ENCODE measurements at regions not wholly inside any gene's neighbourhood (a gene's known extent, or its start where the extent isn't known, plus 50 kb on each side); places are given as distances from the start of the nearest gene placed in this dataset.
"Not testable (repeated sequence)": the region's sequence is repeated elsewhere in the genome, so short reads cannot be mapped to it uniquely, and the experiment has no call there.

DNA sequence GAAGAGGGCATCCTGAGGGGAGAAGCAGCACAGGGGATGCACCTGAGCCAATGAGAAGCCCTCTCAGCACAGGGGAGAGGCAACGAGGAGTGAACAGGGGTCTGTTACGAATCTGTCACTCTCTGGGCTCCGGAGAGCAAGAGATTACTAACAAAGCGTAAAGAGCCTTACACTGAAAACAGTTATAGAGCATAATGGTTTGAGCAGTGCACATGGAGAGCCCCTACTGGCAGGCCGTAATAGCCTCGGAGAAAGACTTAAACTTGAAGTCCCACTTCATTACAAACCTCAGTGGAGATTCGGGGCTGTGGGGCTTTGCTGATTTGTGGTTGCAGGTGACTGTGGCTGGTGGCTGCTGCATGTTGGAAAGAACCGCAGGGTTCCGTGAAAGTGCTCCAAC, 271.5 kb upstream of the TMC3 start:
- 78 to 80% methylated on average over 6 to 7 of the region's 9 CpGs for WGBS, 2 donors
- DNase-seq: no peak
- Histone ChIP-seq H3K9me3 (no peaks in the 10 kb centered on the region), H3K27me3 (no peaks in the 10 kb centered on the region), H3K4me3 (no peak overlapping the region), H3K27ac (no peak overlapping the region), H3K36me3 (no peaks in the 10 kb centered on the region), H3K4me1 (no peaks in the 10 kb centered on the region)
- no peak for TF ChIP-seq POLR2A (IDR thresholded peaks at IDR 0.05)
- TF ChIP-seq, protein P1, sequence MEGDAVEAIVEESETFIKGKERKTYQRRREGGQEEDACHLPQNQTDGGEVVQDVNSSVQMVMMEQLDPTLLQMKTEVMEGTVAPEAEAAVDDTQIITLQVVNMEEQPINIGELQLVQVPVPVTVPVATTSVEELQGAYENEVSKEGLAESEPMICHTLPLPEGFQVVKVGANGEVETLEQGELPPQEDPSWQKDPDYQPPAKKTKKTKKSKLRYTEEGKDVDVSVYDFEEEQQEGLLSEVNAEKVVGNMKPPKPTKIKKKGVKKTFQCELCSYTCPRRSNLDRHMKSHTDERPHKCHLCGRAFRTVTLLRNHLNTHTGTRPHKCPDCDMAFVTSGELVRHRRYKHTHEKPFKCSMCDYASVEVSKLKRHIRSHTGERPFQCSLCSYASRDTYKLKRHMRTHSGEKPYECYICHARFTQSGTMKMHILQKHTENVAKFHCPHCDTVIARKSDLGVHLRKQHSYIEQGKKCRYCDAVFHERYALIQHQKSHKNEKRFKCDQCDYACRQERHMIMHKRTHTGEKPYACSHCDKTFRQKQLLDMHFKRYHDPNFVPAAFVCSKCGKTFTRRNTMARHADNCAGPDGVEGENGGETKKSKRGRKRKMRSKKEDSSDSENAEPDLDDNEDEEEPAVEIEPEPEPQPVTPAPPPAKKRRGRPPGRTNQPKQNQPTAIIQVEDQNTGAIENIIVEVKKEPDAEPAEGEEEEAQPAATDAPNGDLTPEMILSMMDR (IDR thresholded peaks at IDR 0.05): no peak
- intact Hi-C loops (cut with DNase I): no loop called here

DNA sequence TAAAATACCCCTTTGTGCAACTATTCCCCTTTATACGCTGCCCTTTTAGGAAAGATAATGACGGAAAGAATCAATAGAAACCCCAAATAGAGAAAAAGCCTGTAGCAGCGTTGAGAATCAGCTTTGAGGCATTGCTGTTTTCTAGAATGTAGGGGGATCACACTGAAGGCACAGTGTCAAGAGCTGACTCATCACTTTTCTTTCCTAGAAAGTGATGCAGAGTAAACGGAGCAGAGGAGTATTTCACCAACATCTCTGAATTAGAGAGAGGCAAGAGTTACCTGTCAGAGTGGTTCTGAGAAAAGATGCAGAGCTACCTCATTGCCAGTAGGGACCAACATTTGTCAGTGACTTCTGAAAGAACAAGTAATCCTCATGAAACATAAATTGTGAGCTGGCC, 269.8 kb upstream of the TMC3 start:
- H3K27ac ChIP-seq: no peak overlapping the region
- no peak for DNase-seq
- 69 to 79% methylated on average over 4 of the region's 4 CpGs for WGBS, 2 donors
- no peak for TF ChIP-seq POLR2A (IDR thresholded peaks at IDR 0.05)
- TF ChIP-seq, protein P1 (IDR thresholded peaks at IDR 0.05): no peak
- no peak overlapping the region for H3K4me3 ChIP-seq
- H3K9me3 ChIP-seq: no peaks in the 10 kb centered on the region
- H3K36me3 ChIP-seq: no peaks in the 10 kb centered on the region
- H3K4me1 ChIP-seq: no peaks in the 10 kb centered on the region
- H3K27me3 ChIP-seq: no peaks in the 10 kb centered on the region
- intact Hi-C loops (cut with DNase I): no loop called here

DNA sequence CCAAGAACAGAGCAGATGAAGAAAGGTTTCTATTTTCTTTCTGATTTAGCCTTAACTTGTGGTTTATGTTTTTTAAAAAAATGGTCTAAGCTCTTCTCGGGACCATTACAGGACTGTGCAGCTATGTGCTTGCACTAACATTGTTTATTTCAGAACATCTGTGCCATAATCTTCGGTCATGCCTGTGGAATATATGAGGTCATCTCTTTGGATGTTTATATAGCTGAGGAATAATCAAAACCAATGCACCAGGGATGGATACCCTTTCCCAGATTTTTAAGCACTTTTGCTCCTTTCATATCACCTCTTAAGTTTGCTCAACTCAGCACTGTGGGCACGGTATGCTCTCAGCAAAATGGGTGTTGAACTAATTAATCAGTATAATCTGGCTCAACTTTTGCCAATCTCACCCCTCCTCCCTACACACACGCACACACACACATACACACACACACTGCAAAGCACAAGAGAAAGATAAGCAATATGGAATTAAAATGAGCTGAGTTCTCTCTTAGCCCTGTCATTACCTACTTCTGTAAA, 268.5 kb upstream of the TMC3 start:
- TF ChIP-seq, protein P1 (IDR thresholded peaks at IDR 0.05): no peak
- no peak for TF ChIP-seq POLR2A (IDR thresholded peaks at IDR 0.05)
- no peak overlapping the region for H3K27ac ChIP-seq
- no peaks in the 10 kb centered on the region for H3K9me3 ChIP-seq
- no peaks in the 10 kb centered on the region for H3K27me3 ChIP-seq
- no peaks in the 10 kb centered on the region for H3K4me1 ChIP-seq
- DNase-seq: no peak
- intact Hi-C loops (cut with DNase I): no loop called here
- no peaks in the 10 kb centered on the region for H3K36me3 ChIP-seq
- 48 to 49% methylated on average over 4 of the region's 4 CpGs for WGBS, 2 donors
- no peak overlapping the region for H3K4me3 ChIP-seq

DNA sequence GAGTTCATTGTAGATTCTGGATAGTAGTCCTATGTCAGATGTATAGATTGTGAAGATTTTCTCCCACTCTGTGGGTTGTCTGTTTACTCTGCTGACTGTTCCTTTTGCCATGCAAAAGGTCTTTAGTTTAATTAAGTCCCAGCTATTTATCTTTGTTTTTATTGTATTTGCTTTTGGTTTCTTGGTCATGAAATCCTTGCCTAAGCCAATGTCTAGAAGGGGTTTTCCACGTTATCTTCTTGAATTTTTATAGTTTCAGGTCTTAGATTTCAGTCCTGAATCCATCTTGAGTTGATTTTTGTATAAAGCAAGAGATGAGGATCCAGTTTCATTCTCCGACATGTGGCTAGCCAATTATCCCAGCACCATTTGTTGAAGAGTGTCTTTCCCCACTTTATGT, 262.1 kb upstream of the TMC3 start:
- DNase-seq; H3K36me3 ChIP-seq; H3K4me1 ChIP-seq; intact Hi-C loops (cut with DNase I); H3K27me3 ChIP-seq; H3K4me3 ChIP-seq; H3K9me3 ChIP-seq; H3K27ac ChIP-seq: not testable (repeated sequence)
- 59 to 69% methylated on average over 2 of the region's 2 CpGs for WGBS, 2 donors

DNA sequence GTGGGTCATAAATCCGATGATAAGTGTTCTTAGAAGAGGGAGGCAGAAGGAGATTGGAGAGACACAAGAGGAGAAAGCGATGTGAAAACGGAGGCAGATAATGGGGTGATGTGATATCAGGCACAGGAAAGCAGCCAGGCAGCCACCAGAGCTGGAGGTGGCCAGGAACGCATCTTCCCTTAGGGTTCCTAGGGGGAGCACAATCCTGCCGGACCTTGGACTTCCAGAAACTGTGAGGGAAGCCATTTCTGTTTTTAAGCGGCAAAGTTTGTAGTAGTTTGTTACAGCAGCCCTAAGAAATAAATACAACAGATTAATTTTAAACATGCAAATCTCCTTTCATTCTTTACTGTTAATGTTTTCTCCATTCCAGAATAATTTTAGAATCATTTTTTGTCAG, 259.9 kb upstream of the TMC3 start:
- H3K4me1 ChIP-seq: no peaks in the 10 kb centered on the region
- 68 to 76% methylated on average over 6 of the region's 6 CpGs for WGBS, 2 donors
- H3K27me3 ChIP-seq: no peaks in the 10 kb centered on the region
- no peak overlapping the region for H3K4me3 ChIP-seq
- H3K36me3 ChIP-seq: no peaks in the 10 kb centered on the region
- H3K9me3 ChIP-seq: no peaks in the 10 kb centered on the region
- no peak overlapping the region for H3K27ac ChIP-seq
- DNase-seq: no peak
- intact Hi-C loops (cut with DNase I): no loop called here
- TF ChIP-seq, protein P1 (IDR thresholded peaks at IDR 0.05): no peak
- TF ChIP-seq POLR2A (IDR thresholded peaks at IDR 0.05): no peak

DNA sequence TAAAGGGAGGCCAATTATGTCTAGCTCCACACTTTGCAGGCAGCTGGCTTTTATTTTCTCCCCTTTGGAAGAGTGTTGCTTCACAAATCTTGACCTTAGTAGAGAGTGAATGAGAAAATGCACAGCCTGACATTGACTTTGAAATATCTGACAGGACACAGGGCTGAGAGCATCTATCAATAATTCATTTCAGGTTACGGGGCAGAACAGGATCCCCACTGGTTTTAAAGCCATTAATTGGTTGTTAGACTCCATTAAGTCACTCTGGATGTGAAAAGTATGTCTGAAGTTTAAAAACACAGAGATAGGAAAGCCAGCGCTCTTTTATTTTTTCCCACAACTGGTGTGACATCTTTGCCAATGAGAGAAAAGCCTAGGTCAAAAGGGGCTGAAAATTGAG, 251.9 kb upstream of the TMC3 start:
- Histone ChIP-seq H3K4me1 (no peaks in the 10 kb centered on the region), H3K4me3 (no peak overlapping the region), H3K9me3 (no peaks in the 10 kb centered on the region), H3K27me3 (peaks cover 0 to 5% (median 0%) of the 10 kb centered on the region in 4 donors), H3K27ac (no peak overlapping the region), H3K36me3 (no peaks in the 10 kb centered on the region)
- 77 to 82% methylated on average over 2 of the region's 2 CpGs for WGBS, 2 donors
- no peak for TF ChIP-seq POLR2A (IDR thresholded peaks at IDR 0.05)
- TF ChIP-seq, protein P1 (IDR thresholded peaks at IDR 0.05): no peak
- DNase-seq: no peak
- intact Hi-C loops (cut with DNase I): no loop called here

Data from esophagus squamous epithelium (tissue), 5 donors.